SK-N-SH (cell line): ENCODE measurements at regions not wholly inside any gene's neighbourhood (a gene's known extent, or its start where the extent isn't known, plus 50 kb on each side); places are given as distances from the start of the nearest gene placed in this dataset.

Source experiments
- CTCF ChIA-PET: fragments of 300-600, 350-600 bp; formaldehyde crosslinking; extraction: SDS; loops from one replicate; lab custom pipeline; 2021; lab: Yijun Ruan, JAX
- POLR2A ChIA-PET: fragments of 350-600 bp; sonication (Branson Sonifier 250); formaldehyde crosslinking; extraction: SDS; loops from one replicate; lab custom pipeline; 2020; ENCODE audit warnings: antibody characterized with exemption, inconsistent platforms; lab: Yijun Ruan, JAX
- DNase-seq: peaks from one replicate; pipeline ENCODE4 v3.0.0; 2012
- H2AFZ ChIP-seq: fragments of 200-600 bp; sonication (generic); 2 replicates; pipeline ENCODE4 v1.8.1; 2016; ENCODE audit warnings: antibody characterized with exemption, mild to moderate bottlenecking, low read depth
- H3F3A ChIP-seq: fragments of 200-600 bp; sonication (generic); replicated peaks from 2 replicates; pipeline ENCODE3; 2016; ENCODE audit warnings: antibody characterized with exemption, mild to moderate bottlenecking; ENCODE audit not compliant: insufficient read depth
- H3K27ac ChIP-seq, 2 experiments: fragments of 200-500 bp in 1 of 2; fragments of 200-600 bp in 1 of 2; sonication (Bioruptor generic) in 1 of 2; sonication (generic), shearing (Covaris generic) in 1 of 2; 2 replicates each; pipeline versions ENCODE4 v1.5.1 to v1.6.1; 2014 to 2016; ENCODE audit warnings: low read depth in 2 of 2, inconsistent platforms in 1 of 2, low read length in 1 of 2, mild to moderate bottlenecking in 1 of 2, mixed read lengths in 1 of 2
- H3K27me3 ChIP-seq: fragments of 200-600 bp; sonication (generic), shearing (Covaris generic); 2 replicates; pipeline ENCODE4 v1.6.1; 2016; ENCODE audit warnings: mixed run types; ENCODE audit not compliant: insufficient read depth
- H3K36me3 ChIP-seq, 2 experiments: fragments of 200-500 bp in 1 of 2; fragments of 200-600 bp in 1 of 2; sonication (Bioruptor generic) in 1 of 2; sonication (generic) in 1 of 2; replicated peaks in 1 of 2; 2 replicates each; pipeline versions ENCODE3 to v1.5.1; 2014 to 2016; ENCODE audit warnings: low read length in 1 of 2, mild to moderate bottlenecking in 1 of 2; ENCODE audit not compliant: insufficient read depth in 2 of 2, control insufficient read depth in 1 of 2
- H3K4me1 ChIP-seq, 2 experiments: fragments of 200-500 bp in 1 of 2; fragments of 200-600 bp in 1 of 2; sonication (Bioruptor generic) in 1 of 2; sonication (generic), shearing (Covaris generic) in 1 of 2; 2 replicates each; pipeline versions ENCODE4 v1.5.1 to v1.6.1; 2014 to 2016; ENCODE audit warnings: low read depth in 1 of 2, low read length in 1 of 2, mixed run types in 1 of 2; ENCODE audit not compliant: insufficient read depth in 2 of 2, control insufficient read depth in 1 of 2
- H3K4me2 ChIP-seq: fragments of 200-600 bp; sonication (generic), shearing (Covaris generic); 2 replicates; pipeline ENCODE4 v1.6.1; 2017; ENCODE audit warnings: mixed run types
- H3K4me3 ChIP-seq, 2 experiments: fragments of 200-500 bp in 1 of 2; fragments of 200-600 bp in 1 of 2; sonication (Bioruptor generic) in 1 of 2; sonication (generic), shearing (Covaris generic) in 1 of 2; 2 replicates each; pipeline versions ENCODE4 v1.5.1 to v1.8.1; 2014 to 2016; ENCODE audit warnings: low read depth in 2 of 2, inconsistent platforms in 1 of 2, low read length in 1 of 2, mild to moderate bottlenecking in 1 of 2, mixed read lengths in 1 of 2, moderate library complexity in 1 of 2
- H3K79me2 ChIP-seq: fragments of 200-600 bp; sonication (generic); 2 replicates; pipeline ENCODE4 v1.8.1; 2017; ENCODE audit warnings: mild to moderate bottlenecking; ENCODE audit not compliant: insufficient read depth
- H3K9ac ChIP-seq: fragments of 200-600 bp; sonication (generic); 2 replicates; pipeline ENCODE4 v1.6.1; 2017; ENCODE audit warnings: mixed run types
- H3K9me2 ChIP-seq: fragments of 200-600 bp; sonication (generic); 2 replicates; pipeline ENCODE4 v1.6.1; 2017; ENCODE audit warnings: mixed run types
- H3K9me3 ChIP-seq: fragments of 200-600 bp; sonication (generic); 2 replicates; pipeline ENCODE4 v1.6.1; 2017; ENCODE audit warnings: mixed run types, mild to moderate bottlenecking, moderate library complexity
- H4K20me1 ChIP-seq: fragments of 200-600 bp; sonication (generic); 2 replicates; pipeline ENCODE4 v1.6.1; 2017; ENCODE audit warnings: mild to moderate bottlenecking, mixed run types; ENCODE audit not compliant: insufficient read depth
- CHD2 ChIP-seq: fragments of 150-350 bp; IDR thresholded peaks from 2 replicates; pipeline ENCODE4 v1.6.1; 2018; ENCODE audit warnings: low read length; ENCODE audit not compliant: partially characterized antibody
- ELF1 ChIP-seq: IDR thresholded peaks from 2 replicates; pipeline ENCODE4 v1.4.0; 2012
- EP300 ChIP-seq, 2 experiments: IDR thresholded peaks; 2 replicates each; pipeline versions ENCODE4 v1.4.0 to v1.6.1; 2012; ENCODE audit warnings: borderline replicate concordance in 1 of 2, low read depth in 1 of 2, low read length in 1 of 2
- FOXJ3 ChIP-seq: sonication (generic); formaldehyde crosslinking; IDR thresholded peaks from 2 replicates; pipeline ENCODE4 v1.5.1; 2020; ENCODE audit warnings: mild to moderate bottlenecking, missing genetic modification reagents
- FOXM1 ChIP-seq: IDR thresholded peaks from 2 replicates; pipeline ENCODE4 v1.4.0; 2012; ENCODE audit warnings: low read depth, mild to moderate bottlenecking
- GABPA ChIP-seq: IDR thresholded peaks from 2 replicates; pipeline ENCODE4 v1.4.0; 2012; ENCODE audit warnings: low read depth, mild to moderate bottlenecking
- MEF2A ChIP-seq: IDR thresholded peaks from 2 replicates; pipeline ENCODE4 v1.4.0; 2012; ENCODE audit warnings: low read depth, borderline replicate concordance
- MXI1 ChIP-seq: IDR thresholded peaks from 2 replicates; pipeline ENCODE4 v1.6.1; 2012; ENCODE audit warnings: mild to moderate bottlenecking, low read depth, low read length, improper control_type of control experiment
- NFIC ChIP-seq: IDR thresholded peaks from 2 replicates; pipeline ENCODE4 v1.4.0; 2012; ENCODE audit warnings: borderline replicate concordance
- RAD21 ChIP-seq: IDR thresholded peaks from 2 replicates; pipeline ENCODE4 v1.6.1; 2012; ENCODE audit warnings: mild to moderate bottlenecking, low read length
- RFX5 ChIP-seq: IDR thresholded peaks from 2 replicates; pipeline ENCODE4 v1.6.1; 2012; ENCODE audit warnings: mild to moderate bottlenecking, improper control_type of control experiment, low read length
- RXRA ChIP-seq: IDR thresholded peaks from 2 replicates; pipeline ENCODE4 v1.4.0; 2012; ENCODE audit warnings: low read depth, mild to moderate bottlenecking, borderline replicate concordance
- SIN3A ChIP-seq: IDR thresholded peaks from 2 replicates; pipeline ENCODE4 v1.6.1; 2012; ENCODE audit warnings: low read depth, mild to moderate bottlenecking, low read length, moderate library complexity, borderline replicate concordance
- SMC3 ChIP-seq: IDR thresholded peaks from 2 replicates; pipeline ENCODE4 v1.6.1; 2012; ENCODE audit warnings: low read depth, low read length, improper control_type of control experiment
- TAF1 ChIP-seq: IDR thresholded peaks from 2 replicates; pipeline ENCODE4 v1.6.1; 2012; ENCODE audit warnings: low read depth, mild to moderate bottlenecking, low read length, moderate library complexity, borderline replicate concordance
- TCF12 ChIP-seq: IDR thresholded peaks from 2 replicates; pipeline ENCODE4 v1.4.0; 2012
- YY1 ChIP-seq: IDR thresholded peaks from 2 replicates; pipeline ENCODE4 v1.4.0; 2012; ENCODE audit warnings: low read depth, mild to moderate bottlenecking
- WGBS: methylation state at CpG from one replicate; pipeline ENCODE4 v1.1.6; 2017; ENCODE audit warnings: low lambda C conversion rate; 5-methylcytosine and 5-hydroxymethylcytosine counted together
- TF ChIP-seq, protein P1 (sequence below): IDR thresholded peaks from 2 replicates; pipeline ENCODE4 v1.4.0; 2012; ENCODE audit warnings: low read depth, borderline replicate concordance
- TF ChIP-seq, protein P2 (sequence below): fragments of 150-350 bp; IDR thresholded peaks from 2 replicates; pipeline ENCODE4 v1.6.1; 2017; ENCODE audit warnings: antibody characterized with exemption, low read length, low read depth, borderline replicate concordance
- TF ChIP-seq, protein P3 (sequence below): fragments of 150-350 bp; IDR thresholded peaks from 2 replicates; pipeline ENCODE4 v1.6.1; 2016; ENCODE audit warnings: mild to moderate bottlenecking, low read depth, low read length
- TF ChIP-seq, protein P4 (sequence below): IDR thresholded peaks from 2 replicates; pipeline ENCODE4 v1.6.1; 2012; ENCODE audit warnings: mild to moderate bottlenecking, low read depth, low read length, moderate library complexity
- TF ChIP-seq, protein P5 (sequence below): IDR thresholded peaks from 2 replicates; pipeline ENCODE4; 2012
- TF ChIP-seq, protein P6 (sequence below): fragments of 200-600 bp; sonication (generic); IDR thresholded peaks from 2 replicates; pipeline ENCODE4 v1.6.1; 2017; ENCODE audit warnings: antibody characterized with exemption, mild to moderate bottlenecking, moderate library complexity

DNA sequence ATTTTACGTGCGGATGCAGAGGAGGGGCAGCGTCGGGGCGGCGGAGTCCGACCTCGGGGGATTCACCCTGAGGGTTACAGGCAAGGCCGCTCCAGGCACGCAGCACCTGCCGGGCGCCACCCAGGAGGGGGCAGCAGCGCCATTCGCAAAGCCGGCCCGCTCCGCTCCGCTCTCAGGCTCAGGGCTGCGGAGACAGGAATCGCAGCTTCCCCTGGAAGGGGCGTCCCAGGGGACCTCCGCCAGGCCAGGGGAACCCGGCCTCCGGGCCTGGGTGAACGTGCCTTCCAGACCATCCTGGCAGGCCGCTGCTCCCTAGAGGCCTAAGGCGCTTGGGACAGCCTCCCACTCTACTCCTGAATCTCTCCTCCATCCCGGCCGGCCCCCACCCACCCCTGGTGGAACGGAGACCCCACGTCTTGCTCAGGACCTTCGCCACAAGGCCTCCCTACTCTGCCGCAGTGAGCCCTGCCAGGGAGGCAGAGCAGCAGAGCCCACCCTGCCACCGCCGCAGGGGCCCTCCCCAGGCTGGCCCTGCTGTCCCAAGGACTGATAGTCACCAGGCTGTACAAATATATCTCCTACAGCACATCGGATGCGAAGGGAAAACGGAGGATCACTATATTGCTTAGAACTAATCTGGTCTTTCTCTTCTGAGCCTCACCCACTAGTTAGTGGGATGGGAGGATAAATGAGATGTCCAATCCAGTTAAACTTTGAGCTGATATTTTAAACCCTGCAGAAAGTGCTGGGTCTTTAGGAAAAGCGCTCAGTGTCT is 115.0 kb downstream of the SMIM20 start:
- H3K4me1 ChIP-seq, result peaks cover 0 to 6% of the 10 kb centered on the region in 2 experiments; a peak in 1 of 4 replicates
- TF ChIP-seq, protein P1, sequence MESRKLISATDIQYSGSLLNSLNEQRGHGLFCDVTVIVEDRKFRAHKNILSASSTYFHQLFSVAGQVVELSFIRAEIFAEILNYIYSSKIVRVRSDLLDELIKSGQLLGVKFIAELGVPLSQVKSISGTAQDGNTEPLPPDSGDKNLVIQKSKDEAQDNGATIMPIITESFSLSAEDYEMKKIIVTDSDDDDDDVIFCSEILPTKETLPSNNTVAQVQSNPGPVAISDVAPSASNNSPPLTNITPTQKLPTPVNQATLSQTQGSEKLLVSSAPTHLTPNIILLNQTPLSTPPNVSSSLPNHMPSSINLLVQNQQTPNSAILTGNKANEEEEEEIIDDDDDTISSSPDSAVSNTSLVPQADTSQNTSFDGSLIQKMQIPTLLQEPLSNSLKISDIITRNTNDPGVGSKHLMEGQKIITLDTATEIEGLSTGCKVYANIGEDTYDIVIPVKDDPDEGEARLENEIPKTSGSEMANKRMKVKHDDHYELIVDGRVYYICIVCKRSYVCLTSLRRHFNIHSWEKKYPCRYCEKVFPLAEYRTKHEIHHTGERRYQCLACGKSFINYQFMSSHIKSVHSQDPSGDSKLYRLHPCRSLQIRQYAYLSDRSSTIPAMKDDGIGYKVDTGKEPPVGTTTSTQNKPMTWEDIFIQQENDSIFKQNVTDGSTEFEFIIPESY, result no peak
- TF ChIP-seq MEF2A (no peak), ELF1 (no peak), RXRA (no peak), TAF1 (no peak), GABPA (no peak), TCF12 (no peak), CHD2 (no peak), NFIC (no peak), FOXJ3 (CRISPR knock-in tag) (no peak), RFX5 (no peak), EP300 (IDR thresholded peaks at IDR 0.05; ENCODE audit: borderline replicate concordance in 1 of 2, low read depth in 1 of 2, low read length in 1 of 2) (no peak), YY1 (no peak), MXI1 (no peak), RAD21 (peak; percentile 77), SIN3A (no peak), FOXM1 (no peak), SMC3 (peak; percentile 59)
- TF ChIP-seq, protein P2, sequence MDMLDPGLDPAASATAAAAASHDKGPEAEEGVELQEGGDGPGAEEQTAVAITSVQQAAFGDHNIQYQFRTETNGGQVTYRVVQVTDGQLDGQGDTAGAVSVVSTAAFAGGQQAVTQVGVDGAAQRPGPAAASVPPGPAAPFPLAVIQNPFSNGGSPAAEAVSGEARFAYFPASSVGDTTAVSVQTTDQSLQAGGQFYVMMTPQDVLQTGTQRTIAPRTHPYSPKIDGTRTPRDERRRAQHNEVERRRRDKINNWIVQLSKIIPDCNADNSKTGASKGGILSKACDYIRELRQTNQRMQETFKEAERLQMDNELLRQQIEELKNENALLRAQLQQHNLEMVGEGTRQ, result no peak
- TF ChIP-seq, protein P3, sequence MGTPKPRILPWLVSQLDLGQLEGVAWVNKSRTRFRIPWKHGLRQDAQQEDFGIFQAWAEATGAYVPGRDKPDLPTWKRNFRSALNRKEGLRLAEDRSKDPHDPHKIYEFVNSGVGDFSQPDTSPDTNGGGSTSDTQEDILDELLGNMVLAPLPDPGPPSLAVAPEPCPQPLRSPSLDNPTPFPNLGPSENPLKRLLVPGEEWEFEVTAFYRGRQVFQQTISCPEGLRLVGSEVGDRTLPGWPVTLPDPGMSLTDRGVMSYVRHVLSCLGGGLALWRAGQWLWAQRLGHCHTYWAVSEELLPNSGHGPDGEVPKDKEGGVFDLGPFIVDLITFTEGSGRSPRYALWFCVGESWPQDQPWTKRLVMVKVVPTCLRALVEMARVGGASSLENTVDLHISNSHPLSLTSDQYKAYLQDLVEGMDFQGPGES, result no peak
- TF ChIP-seq, protein P4, sequence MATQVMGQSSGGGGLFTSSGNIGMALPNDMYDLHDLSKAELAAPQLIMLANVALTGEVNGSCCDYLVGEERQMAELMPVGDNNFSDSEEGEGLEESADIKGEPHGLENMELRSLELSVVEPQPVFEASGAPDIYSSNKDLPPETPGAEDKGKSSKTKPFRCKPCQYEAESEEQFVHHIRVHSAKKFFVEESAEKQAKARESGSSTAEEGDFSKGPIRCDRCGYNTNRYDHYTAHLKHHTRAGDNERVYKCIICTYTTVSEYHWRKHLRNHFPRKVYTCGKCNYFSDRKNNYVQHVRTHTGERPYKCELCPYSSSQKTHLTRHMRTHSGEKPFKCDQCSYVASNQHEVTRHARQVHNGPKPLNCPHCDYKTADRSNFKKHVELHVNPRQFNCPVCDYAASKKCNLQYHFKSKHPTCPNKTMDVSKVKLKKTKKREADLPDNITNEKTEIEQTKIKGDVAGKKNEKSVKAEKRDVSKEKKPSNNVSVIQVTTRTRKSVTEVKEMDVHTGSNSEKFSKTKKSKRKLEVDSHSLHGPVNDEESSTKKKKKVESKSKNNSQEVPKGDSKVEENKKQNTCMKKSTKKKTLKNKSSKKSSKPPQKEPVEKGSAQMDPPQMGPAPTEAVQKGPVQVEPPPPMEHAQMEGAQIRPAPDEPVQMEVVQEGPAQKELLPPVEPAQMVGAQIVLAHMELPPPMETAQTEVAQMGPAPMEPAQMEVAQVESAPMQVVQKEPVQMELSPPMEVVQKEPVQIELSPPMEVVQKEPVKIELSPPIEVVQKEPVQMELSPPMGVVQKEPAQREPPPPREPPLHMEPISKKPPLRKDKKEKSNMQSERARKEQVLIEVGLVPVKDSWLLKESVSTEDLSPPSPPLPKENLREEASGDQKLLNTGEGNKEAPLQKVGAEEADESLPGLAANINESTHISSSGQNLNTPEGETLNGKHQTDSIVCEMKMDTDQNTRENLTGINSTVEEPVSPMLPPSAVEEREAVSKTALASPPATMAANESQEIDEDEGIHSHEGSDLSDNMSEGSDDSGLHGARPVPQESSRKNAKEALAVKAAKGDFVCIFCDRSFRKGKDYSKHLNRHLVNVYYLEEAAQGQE, result no peak
- TF ChIP-seq, protein P5, sequence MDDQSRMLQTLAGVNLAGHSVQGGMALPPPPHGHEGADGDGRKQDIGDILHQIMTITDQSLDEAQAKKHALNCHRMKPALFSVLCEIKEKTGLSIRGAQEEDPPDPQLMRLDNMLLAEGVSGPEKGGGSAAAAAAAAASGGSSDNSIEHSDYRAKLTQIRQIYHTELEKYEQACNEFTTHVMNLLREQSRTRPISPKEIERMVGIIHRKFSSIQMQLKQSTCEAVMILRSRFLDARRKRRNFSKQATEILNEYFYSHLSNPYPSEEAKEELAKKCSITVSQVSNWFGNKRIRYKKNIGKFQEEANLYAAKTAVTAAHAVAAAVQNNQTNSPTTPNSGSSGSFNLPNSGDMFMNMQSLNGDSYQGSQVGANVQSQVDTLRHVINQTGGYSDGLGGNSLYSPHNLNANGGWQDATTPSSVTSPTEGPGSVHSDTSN, result no peak
- TF ChIP-seq, protein P6, sequence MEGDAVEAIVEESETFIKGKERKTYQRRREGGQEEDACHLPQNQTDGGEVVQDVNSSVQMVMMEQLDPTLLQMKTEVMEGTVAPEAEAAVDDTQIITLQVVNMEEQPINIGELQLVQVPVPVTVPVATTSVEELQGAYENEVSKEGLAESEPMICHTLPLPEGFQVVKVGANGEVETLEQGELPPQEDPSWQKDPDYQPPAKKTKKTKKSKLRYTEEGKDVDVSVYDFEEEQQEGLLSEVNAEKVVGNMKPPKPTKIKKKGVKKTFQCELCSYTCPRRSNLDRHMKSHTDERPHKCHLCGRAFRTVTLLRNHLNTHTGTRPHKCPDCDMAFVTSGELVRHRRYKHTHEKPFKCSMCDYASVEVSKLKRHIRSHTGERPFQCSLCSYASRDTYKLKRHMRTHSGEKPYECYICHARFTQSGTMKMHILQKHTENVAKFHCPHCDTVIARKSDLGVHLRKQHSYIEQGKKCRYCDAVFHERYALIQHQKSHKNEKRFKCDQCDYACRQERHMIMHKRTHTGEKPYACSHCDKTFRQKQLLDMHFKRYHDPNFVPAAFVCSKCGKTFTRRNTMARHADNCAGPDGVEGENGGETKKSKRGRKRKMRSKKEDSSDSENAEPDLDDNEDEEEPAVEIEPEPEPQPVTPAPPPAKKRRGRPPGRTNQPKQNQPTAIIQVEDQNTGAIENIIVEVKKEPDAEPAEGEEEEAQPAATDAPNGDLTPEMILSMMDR, result peak; percentile 39
- H3K27me3 ChIP-seq, result no peaks in the 10 kb centered on the region
- no peak overlapping the region for H2AFZ ChIP-seq
- H4K20me1 ChIP-seq, result no peaks in the 10 kb centered on the region
- H3F3A ChIP-seq, result no peaks in the 10 kb centered on the region
- peak; percentile 82 for DNase-seq
- 69% methylated on average over 15 of the region's 39 CpGs for WGBS
- POLR2A ChIA-PET, result interaction anchor here (0.6 kb wide), 1 partner anchor 280 kb away, joined by 3 read pairs; no protein-coding TSS in a partner anchor
- no peak overlapping the region for H3K9ac ChIP-seq
- no peak overlapping the region for H3K27ac ChIP-seq
- H3K79me2 ChIP-seq, result no peaks in the 10 kb centered on the region
- H3K36me3 ChIP-seq, result no peaks in the 10 kb centered on the region
- no peak overlapping the region for H3K4me2 ChIP-seq
- CTCF ChIA-PET, result interaction anchor here (0.7 to 2.4 kb wide), 18 partner anchors 10 to 389 kb away, joined by 3 to 13 read pairs (median 6); no protein-coding TSS in a partner anchor
- H3K9me2 ChIP-seq, result no peaks in the 10 kb centered on the region
- H3K9me3 ChIP-seq, result no peaks in the 10 kb centered on the region
- no peak overlapping the region for H3K4me3 ChIP-seq
